ENCODE measurements at regions not wholly inside any gene's neighbourhood (a gene's known extent, or its start where the extent isn't known, plus 50 kb on each side); places are given as distances from the start of the nearest gene placed in this dataset.

DNA sequence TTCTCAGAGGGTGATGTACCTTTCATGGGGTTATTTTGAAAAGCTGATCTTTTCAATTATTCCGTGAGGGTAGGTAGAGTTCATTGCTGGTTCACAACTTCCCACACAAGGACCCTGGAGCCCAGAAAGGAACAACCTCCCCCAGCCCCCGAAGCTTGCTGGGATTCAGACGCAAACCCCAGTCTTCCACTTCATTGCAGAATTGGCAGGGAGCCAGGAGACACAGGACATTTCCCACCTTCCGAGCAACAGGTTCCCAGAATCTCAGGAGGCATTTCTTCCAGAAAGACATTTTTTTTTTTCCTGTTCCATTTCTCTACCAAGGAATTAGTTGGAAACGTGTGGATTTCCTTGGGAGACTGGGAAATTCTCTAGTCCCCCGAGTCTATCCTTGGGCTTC, 106.1 kb downstream of the GP2 start:
- no peaks in the 10 kb centered on the region for H3K36me3 ChIP-seq
- intact Hi-C loops (cut with DNase I): no loop called here
- H3K4me1 ChIP-seq: no peaks in the 10 kb centered on the region
- no peak overlapping the region for H3K4me3 ChIP-seq
- H3K27ac ChIP-seq (replicated peaks in 1 of 4): no peak overlapping the region
- peaks cover 0 to 21% (median 0%) of the 10 kb centered on the region in 4 donors for H3K27me3 ChIP-seq
- WGBS: 61% methylated on average over 6 of the region's 6 CpGs
- TF ChIP-seq POLR2A (IDR thresholded peaks at IDR 0.05; ENCODE audit: low read depth) (no peak), POLR2AphosphoS5 (IDR thresholded peaks at IDR 0.05) (no peak), EP300 (IDR thresholded peaks at IDR 0.05) (no peak)
- TF ChIP-seq, protein P1, sequence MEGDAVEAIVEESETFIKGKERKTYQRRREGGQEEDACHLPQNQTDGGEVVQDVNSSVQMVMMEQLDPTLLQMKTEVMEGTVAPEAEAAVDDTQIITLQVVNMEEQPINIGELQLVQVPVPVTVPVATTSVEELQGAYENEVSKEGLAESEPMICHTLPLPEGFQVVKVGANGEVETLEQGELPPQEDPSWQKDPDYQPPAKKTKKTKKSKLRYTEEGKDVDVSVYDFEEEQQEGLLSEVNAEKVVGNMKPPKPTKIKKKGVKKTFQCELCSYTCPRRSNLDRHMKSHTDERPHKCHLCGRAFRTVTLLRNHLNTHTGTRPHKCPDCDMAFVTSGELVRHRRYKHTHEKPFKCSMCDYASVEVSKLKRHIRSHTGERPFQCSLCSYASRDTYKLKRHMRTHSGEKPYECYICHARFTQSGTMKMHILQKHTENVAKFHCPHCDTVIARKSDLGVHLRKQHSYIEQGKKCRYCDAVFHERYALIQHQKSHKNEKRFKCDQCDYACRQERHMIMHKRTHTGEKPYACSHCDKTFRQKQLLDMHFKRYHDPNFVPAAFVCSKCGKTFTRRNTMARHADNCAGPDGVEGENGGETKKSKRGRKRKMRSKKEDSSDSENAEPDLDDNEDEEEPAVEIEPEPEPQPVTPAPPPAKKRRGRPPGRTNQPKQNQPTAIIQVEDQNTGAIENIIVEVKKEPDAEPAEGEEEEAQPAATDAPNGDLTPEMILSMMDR (IDR thresholded peaks at IDR 0.05): no peak
- no peak for DNase-seq (ENCODE audit: extremely low spot score)
- peaks cover 0 to 6% (median 3%) of the 10 kb centered on the region in 4 donors for H3K9me3 ChIP-seq

DNA sequence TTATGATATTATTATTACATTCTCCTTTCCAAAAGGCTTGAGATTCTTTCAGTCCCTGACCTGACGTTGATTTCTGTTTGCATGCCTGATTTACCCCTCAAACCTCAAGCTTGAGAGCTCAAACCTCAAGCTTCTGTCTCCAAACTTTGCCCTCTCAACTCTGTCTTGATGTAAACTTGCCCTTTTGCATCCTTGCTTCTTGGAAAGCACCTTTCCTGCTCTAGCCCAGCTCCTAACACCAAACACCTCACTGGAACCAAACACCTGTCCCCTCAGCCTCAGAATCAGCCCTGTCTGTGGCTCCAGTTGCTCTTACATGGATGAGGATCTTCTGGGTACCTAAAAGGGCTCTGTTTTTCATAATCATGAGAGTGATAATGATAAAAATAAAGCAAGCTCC, 109.2 kb downstream of the GP2 start:
- Histone ChIP-seq H3K27ac (replicated peaks in 1 of 4) (no peak overlapping the region), H3K4me3 (no peak overlapping the region), H3K27me3 (peaks cover 0 to 21% (median 0%) of the 10 kb centered on the region in 4 donors), H3K9me3 (peaks cover 0 to 17% (median 0%) of the 10 kb centered on the region in 4 donors), H3K4me1 (no peaks in the 10 kb centered on the region), H3K36me3 (no peaks in the 10 kb centered on the region)
- TF ChIP-seq POLR2AphosphoS5 (IDR thresholded peaks at IDR 0.05): no peak
- no peak for DNase-seq (ENCODE audit: extremely low spot score)
- intact Hi-C loops (cut with DNase I): no loop called here
- 78% methylated on average over 1 of the region's 1 CpG for WGBS

DNA sequence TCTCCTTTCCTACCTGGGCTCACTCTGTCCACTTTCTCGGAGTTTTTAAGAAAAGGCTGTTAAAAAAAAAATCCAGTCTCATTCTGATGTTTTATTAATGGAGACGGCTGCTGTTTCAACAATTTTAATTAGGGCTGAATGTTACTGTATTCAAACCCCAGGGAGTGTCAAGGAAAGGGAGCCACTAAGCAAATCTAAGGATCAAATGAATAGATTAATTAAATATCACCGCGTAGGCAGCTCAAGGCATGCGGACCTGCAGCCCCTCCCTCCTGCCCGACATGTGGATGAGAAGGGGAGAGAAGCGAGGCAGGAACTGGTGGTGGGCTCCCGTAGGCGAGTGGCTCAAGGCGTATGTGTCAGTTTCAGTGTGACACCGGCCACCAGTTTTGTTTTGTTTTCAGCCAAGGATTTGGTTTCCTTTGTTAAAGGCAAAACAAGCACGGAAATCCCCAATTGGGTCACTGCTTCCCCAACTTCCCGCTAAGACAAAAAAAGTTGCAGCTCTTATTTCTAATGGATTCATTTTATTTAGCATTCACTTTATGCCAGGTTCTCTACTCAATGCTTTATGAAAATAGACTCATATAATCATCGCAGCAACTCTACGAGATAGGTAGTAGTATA, 110.6 kb downstream of the GP2 start:
- TF ChIP-seq POLR2A (IDR thresholded peaks at IDR 0.05; ENCODE audit: low read depth) (no peak), POLR2AphosphoS5 (IDR thresholded peaks at IDR 0.05) (no peak), EP300 (IDR thresholded peaks at IDR 0.05) (no peak)
- TF ChIP-seq, protein P1 (IDR thresholded peaks at IDR 0.05): no peak
- Histone ChIP-seq H3K27ac (replicated peaks in 1 of 4) (peak overlapping the region in 1 of 4 donors; percentile 31), H3K36me3 (no peaks in the 10 kb centered on the region), H3K4me1 (no peaks in the 10 kb centered on the region), H3K27me3 (peaks cover 0 to 14% (median 0%) of the 10 kb centered on the region in 4 donors), H3K4me3 (peak overlapping the region in 1 of 4 donors; percentile 5), H3K9me3 (peaks cover 0 to 23% (median 0%) of the 10 kb centered on the region in 4 donors)
- no peak for DNase-seq (ENCODE audit: extremely low spot score)
- intact Hi-C loops (cut with DNase I): no loop called here
- WGBS: 60% methylated on average over 15 of the region's 15 CpGs

DNA sequence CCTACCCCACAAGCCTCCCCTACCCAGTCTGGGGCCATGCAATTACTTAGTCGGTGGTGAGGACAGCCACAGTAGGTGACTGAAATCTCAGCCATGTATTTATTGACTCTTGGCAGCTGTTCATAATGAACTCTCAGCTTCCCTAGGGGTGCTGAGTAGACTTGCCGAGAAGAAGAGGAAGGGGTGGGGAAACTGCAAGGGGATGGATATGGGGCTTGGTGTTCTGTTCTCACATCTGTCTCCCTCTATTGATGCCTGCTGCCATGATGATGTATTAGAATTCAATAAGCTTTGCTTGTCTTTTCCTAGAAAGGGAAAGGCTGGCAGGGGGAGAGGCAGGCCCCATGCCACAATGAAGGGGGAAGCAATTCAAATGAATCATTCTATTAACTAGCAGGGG, 112.9 kb downstream of the GP2 start:
- intact Hi-C loops (cut with DNase I): no loop called here

DNA sequence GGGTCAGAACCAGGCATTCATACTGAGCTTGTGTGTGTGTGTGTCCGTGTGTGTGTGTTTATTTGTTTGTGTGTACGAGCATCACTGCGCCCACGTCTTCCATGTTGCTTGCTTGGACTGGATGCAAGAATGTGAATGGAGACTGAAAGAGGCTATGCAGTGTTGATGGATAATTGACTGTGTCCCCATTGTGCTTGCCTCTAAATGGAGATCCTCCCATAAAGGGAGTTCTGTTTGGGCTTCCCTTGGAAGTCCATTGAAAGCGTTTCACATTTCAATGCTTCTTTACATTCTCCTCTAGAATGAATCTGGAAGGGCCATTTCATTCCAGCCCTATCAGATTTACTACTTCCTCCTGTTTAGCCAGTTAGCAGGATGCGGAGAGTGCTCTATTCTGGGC, 124.0 kb downstream of the GP2 start:
- 79% methylated on average over 6 of the region's 6 CpGs for WGBS
- no peak for DNase-seq (ENCODE audit: extremely low spot score)

More for the DNA sequence above, 112.9 kb downstream of the GP2 start:
- Histone ChIP-seq H3K4me3 (no peak overlapping the region), H3K27ac (replicated peaks in 1 of 4) (no peak overlapping the region), H3K4me1 (no peaks in the 10 kb centered on the region), H3K36me3 (no peaks in the 10 kb centered on the region), H3K27me3 (peaks cover 0 to 5% (median 0%) of the 10 kb centered on the region in 4 donors), H3K9me3 (peaks cover 0 to 30% (median 6%) of the 10 kb centered on the region in 4 donors)
- WGBS: 21% methylated on average over 2 of the region's 2 CpGs
- no peak for DNase-seq (ENCODE audit: extremely low spot score)
- TF ChIP-seq, protein P1 (IDR thresholded peaks at IDR 0.05): no peak
- TF ChIP-seq POLR2AphosphoS5 (IDR thresholded peaks at IDR 0.05) (no peak), POLR2A (IDR thresholded peaks at IDR 0.05; ENCODE audit: low read depth) (no peak), EP300 (IDR thresholded peaks at IDR 0.05) (no peak)

DNA sequence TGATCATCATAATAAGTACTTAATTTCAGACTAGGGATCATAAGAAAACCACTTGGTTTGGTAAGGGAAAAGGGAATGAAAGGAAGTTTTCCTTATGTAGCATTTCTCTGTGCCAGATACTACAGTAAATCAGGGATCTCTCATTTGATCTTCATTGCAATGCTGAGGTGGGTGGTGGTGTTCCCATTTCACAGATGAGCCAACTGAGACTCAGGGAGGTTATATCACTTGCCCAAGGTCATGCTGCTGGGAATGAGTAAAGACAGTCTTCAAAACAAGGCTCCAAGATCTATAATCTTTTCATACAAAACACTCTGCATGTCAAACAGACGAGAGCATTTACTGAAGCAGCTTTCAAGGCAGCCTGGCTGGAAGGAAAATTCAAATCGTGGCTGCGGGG, 124.6 kb downstream of the GP2 start:
- DNase-seq (ENCODE audit: extremely low spot score): no peak
- 61% methylated on average over 3 of the region's 3 CpGs for WGBS
- Histone ChIP-seq H3K4me3 (no peak overlapping the region), H3K4me1 (no peaks in the 10 kb centered on the region), H3K9me3 (no peaks in the 10 kb centered on the region), H3K36me3 (no peaks in the 10 kb centered on the region), H3K27me3 (peaks cover 0 to 10% (median 0%) of the 10 kb centered on the region in 4 donors), H3K27ac (replicated peaks in 1 of 4) (no peak overlapping the region)
- intact Hi-C loops (cut with DNase I): no loop called here
- TF ChIP-seq, protein P1 (IDR thresholded peaks at IDR 0.05): no peak
- TF ChIP-seq EP300 (IDR thresholded peaks at IDR 0.05) (no peak), POLR2AphosphoS5 (IDR thresholded peaks at IDR 0.05) (no peak), POLR2A (IDR thresholded peaks at IDR 0.05; ENCODE audit: low read depth) (no peak)

More for the DNA sequence above, 124.0 kb downstream of the GP2 start:
- TF ChIP-seq EP300 (IDR thresholded peaks at IDR 0.05): no peak
- no peaks in the 10 kb centered on the region for H3K4me1 ChIP-seq
- H3K27ac ChIP-seq (replicated peaks in 1 of 4): no peak overlapping the region
- intact Hi-C loops (cut with DNase I): no loop called here
- no peaks in the 10 kb centered on the region for H3K9me3 ChIP-seq
- H3K36me3 ChIP-seq: no peaks in the 10 kb centered on the region
- no peak overlapping the region for H3K4me3 ChIP-seq
- H3K27me3 ChIP-seq: peaks cover 0 to 10% (median 0%) of the 10 kb centered on the region in 4 donors
